ENCODE measurements at regions not wholly inside any gene's neighbourhood (a gene's known extent, or its start where the extent isn't known, plus 50 kb on each side); places are given as distances from the start of the nearest gene placed in this dataset.

DNA sequence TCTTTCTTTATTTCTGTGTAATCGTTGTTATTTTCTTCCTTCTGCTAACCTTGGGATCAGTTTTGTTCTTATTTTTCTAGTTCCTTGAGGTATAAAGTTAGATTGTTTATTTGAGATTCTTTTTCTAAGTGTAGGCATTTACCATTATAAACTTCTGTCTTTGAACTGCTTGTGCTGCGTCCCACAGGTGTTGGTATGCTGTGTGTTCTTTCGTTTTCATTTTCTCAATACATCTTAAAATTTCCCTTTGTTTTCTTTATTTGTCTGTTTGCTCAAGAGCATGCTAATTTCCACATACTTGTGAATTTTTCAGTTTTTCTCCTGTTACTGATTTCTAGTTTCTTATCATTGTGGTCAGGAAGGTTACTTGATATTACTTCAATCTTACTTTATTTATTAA lies 873.8 kb upstream of the GCFC2 start:
- Mint-ChIP-seq H3K36me3 (ENCODE audit: low read depth) (no peaks in the 10 kb centered on the region), H3K4me3 (no peak overlapping the region), H3K9me3 (peaks cover 6% of the 10 kb centered on the region), H3K4me1 (ENCODE audit: low read depth) (no peaks in the 10 kb centered on the region), H3K27ac (no peak overlapping the region), H3K27me3 (no peaks in the 10 kb centered on the region)
- CTCF ChIA-PET: no interaction called here
- Histone ChIP-seq H3K27ac (ENCODE audit: low read depth in 1 of 2, low read length in 2 of 2) (no peak overlapping the region), H3K4me3 (ENCODE audit: low read length) (no peak overlapping the region), H3K9me3 (ENCODE audit: control insufficient read depth in 1 of 2, insufficient read depth in 1 of 2, low read length in 2 of 2) (peaks cover 0 to 3% of the 10 kb centered on the region in 2 experiments), H3K4me1 (ENCODE audit: insufficient read depth, low read length) (no peaks in the 10 kb centered on the region), H3K27me3 (ENCODE audit: control insufficient read depth in 1 of 2, insufficient read depth in 2 of 2, low read length in 2 of 2) (no peaks in the 10 kb centered on the region), H3K36me3 (ENCODE audit: insufficient read depth, low read length) (no peaks in the 10 kb centered on the region)
- intact Hi-C loops (cut with DNase I, micrococcal nuclease): no loop called here
- ATAC-seq (ENCODE audit: poor library complexity) (no peak), DNase-seq (no peak)
- POLR2A ChIA-PET: no interaction called here
- no peak for TF ChIP-seq CTCF (IDR thresholded peaks at IDR 0.05)

DNA sequence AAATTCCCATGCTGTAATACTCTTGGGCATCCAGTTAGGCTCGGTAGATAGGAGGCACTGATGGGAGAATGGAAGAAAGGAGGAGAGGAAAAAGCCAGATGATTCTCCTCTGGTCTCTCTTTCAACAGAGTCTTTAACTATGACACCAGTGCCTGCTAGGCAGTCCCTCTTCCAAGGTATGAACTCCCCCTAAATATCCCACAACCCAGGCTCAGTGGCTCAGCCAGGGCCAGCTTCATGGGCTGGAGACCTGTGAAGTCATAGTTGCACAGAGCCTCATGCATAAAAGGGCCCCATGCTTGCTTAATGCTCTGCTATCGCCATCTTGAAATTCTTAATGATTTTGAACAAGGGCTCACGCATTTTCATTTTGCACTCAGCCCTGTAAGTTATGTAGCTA lies 869.2 kb upstream of the GCFC2 start:
- Mint-ChIP-seq H3K9me3 (peaks cover 4% of the 10 kb centered on the region), H3K27me3 (no peaks in the 10 kb centered on the region), H3K27ac (no peak overlapping the region), H3K4me1 (ENCODE audit: low read depth) (no peaks in the 10 kb centered on the region), H3K4me3 (no peak overlapping the region), H3K36me3 (ENCODE audit: low read depth) (no peaks in the 10 kb centered on the region)
- DNase-seq (no peak), ATAC-seq (ENCODE audit: poor library complexity) (no peak)
- Histone ChIP-seq H3K27me3 (ENCODE audit: control insufficient read depth in 1 of 2, insufficient read depth in 2 of 2, low read length in 2 of 2) (no peaks in the 10 kb centered on the region), H3K27ac (ENCODE audit: low read depth in 1 of 2, low read length in 2 of 2) (no peak overlapping the region), H3K4me1 (ENCODE audit: insufficient read depth, low read length) (no peaks in the 10 kb centered on the region), H3K4me3 (ENCODE audit: low read length) (no peak overlapping the region), H3K9me3 (ENCODE audit: control insufficient read depth in 1 of 2, insufficient read depth in 1 of 2, low read length in 2 of 2) (peaks cover 0 to 6% of the 10 kb centered on the region in 2 experiments), H3K36me3 (ENCODE audit: insufficient read depth, low read length) (no peaks in the 10 kb centered on the region)
- TF ChIP-seq CTCF (IDR thresholded peaks at IDR 0.05): no peak
- ChIA-PET CTCF (no interaction called here), POLR2A (no interaction called here)
- intact Hi-C loops (cut with DNase I, micrococcal nuclease): no loop called here

- no peak overlapping the region for H3K4me3 ChIP-seq (ENCODE audit: low read length)
- no peaks in the 10 kb centered on the region for H3K4me1 ChIP-seq (ENCODE audit: insufficient read depth, low read length)
- H3K9me3 ChIP-seq (ENCODE audit: control insufficient read depth in 1 of 2, insufficient read depth in 1 of 2, low read length in 2 of 2): peaks cover 0 to 3% of the 10 kb centered on the region in 2 experiments
- ChIA-PET CTCF (no interaction called here), POLR2A (no interaction called here)
- ATAC-seq (ENCODE audit: poor library complexity) (no peak), DNase-seq (no peak)
- Mint-ChIP-seq H3K36me3 (ENCODE audit: low read depth) (no peaks in the 10 kb centered on the region), H3K27ac (no peak overlapping the region), H3K4me3 (no peak overlapping the region), H3K9me3 (peaks cover 4% of the 10 kb centered on the region), H3K4me1 (ENCODE audit: low read depth) (no peaks in the 10 kb centered on the region), H3K27me3 (no peaks in the 10 kb centered on the region)
- intact Hi-C loops (cut with DNase I, micrococcal nuclease): no loop called here
- no peak overlapping the region for H3K27ac ChIP-seq (ENCODE audit: low read depth in 1 of 2, low read length in 2 of 2)
- H3K36me3 ChIP-seq (ENCODE audit: insufficient read depth, low read length): no peaks in the 10 kb centered on the region
- H3K27me3 ChIP-seq (ENCODE audit: control insufficient read depth in 1 of 2, insufficient read depth in 2 of 2, low read length in 2 of 2): no peaks in the 10 kb centered on the region
- TF ChIP-seq CTCF (IDR thresholded peaks at IDR 0.05): no peak
Observed at GRCh38 chr2:76572981-76573380, 862.3 kb upstream of the GCFC2 start.
